CD8-positive, alpha-beta memory T cell (primary cell): ENCODE measurements at regions not wholly inside any gene's neighbourhood (a gene's known extent, or its start where the extent isn't known, plus 50 kb on each side); places are given as distances from the start of the nearest gene placed in this dataset.

ENCODE experiments used
- CTCF ChIA-PET: fragments of 350-600 bp; sonication (Branson Sonifier 250); formaldehyde crosslinking; loops from one replicate; lab custom pipeline; 2021; ENCODE audit warnings: antibody characterized with exemption; lab: Charles Lee
- POLR2A ChIA-PET: fragments of 350-600 bp; sonication (Branson Sonifier 250); formaldehyde crosslinking; loops from one replicate; lab custom pipeline; 2021; ENCODE audit warnings: antibody characterized with exemption; lab: Charles Lee
- DNase-seq, 5 donors: peaks; one replicate each; pipeline versions ENCODE4 v3.0.0 to v3.0.0-alpha.2; 2020 to 2022; ENCODE audit warnings: mixed read lengths in 1 of 5
- H3K27ac ChIP-seq: one replicate; pipeline ENCODE4 v1.7.0; 2013; ENCODE audit warnings: low read depth, mild to moderate bottlenecking, low read length, moderate library complexity
- H3K27me3 ChIP-seq: 2 replicates; pipeline ENCODE4 v1.7.0; 2013; ENCODE audit warnings: low read length, mild to moderate bottlenecking; ENCODE audit not compliant: insufficient read depth, poor library complexity, severe bottlenecking
- H3K36me3 ChIP-seq: 2 replicates; pipeline ENCODE4 v1.7.0; 2013; ENCODE audit warnings: mild to moderate bottlenecking, low read length, moderate library complexity; ENCODE audit not compliant: insufficient read depth
- H3K4me1 ChIP-seq: 2 replicates; pipeline ENCODE4 v1.7.0; 2013; ENCODE audit warnings: mild to moderate bottlenecking, low read length, moderate library complexity; ENCODE audit not compliant: insufficient read depth
- H3K4me3 ChIP-seq: 2 replicates; pipeline ENCODE4 v1.7.0; 2013; ENCODE audit warnings: mild to moderate bottlenecking, low read length
- H3K9me3 ChIP-seq: 2 replicates; pipeline ENCODE4 v1.7.0; 2013; ENCODE audit warnings: mild to moderate bottlenecking, low read length
- H3K27ac Mint-ChIP-seq, 8 donors: one replicate each; pipeline ENCODE4 v1.8.0; 2020 to 2021; ENCODE audit warnings: mixed read lengths in 8 of 8, mild to moderate bottlenecking in 6 of 8, inconsistent platforms in 3 of 8, moderate library complexity in 3 of 8
- H3K27me3 Mint-ChIP-seq, 2 donors: one replicate each; pipeline ENCODE4 v1.8.0; 2020 to 2021; ENCODE audit warnings: mixed read lengths in 2 of 2, mild to moderate bottlenecking in 1 of 2, moderate library complexity in 1 of 2
- H3K36me3 Mint-ChIP-seq, 3 donors: one replicate each; pipeline ENCODE4 v1.8.0; 2020 to 2021; ENCODE audit warnings: mixed read lengths in 3 of 3, inconsistent platforms in 1 of 3, mild to moderate bottlenecking in 1 of 3
- H3K4me1 Mint-ChIP-seq, 3 donors: one replicate each; pipeline ENCODE4 v1.8.0; 2020 to 2021; ENCODE audit warnings: mixed read lengths in 3 of 3, inconsistent platforms in 1 of 3, mild to moderate bottlenecking in 1 of 3
- H3K4me3 Mint-ChIP-seq, 7 donors: one replicate each; pipeline ENCODE4 v1.8.0; 2020 to 2021; ENCODE audit warnings: mixed read lengths in 7 of 7, mild to moderate bottlenecking in 6 of 7, moderate library complexity in 4 of 7, inconsistent platforms in 2 of 7
- H3K9me3 Mint-ChIP-seq, 5 donors: one replicate each; pipeline ENCODE4 v1.8.0; 2020 to 2022; ENCODE audit warnings: mixed read lengths in 5 of 5, mild to moderate bottlenecking in 3 of 5, moderate library complexity in 2 of 5, inconsistent platforms in 1 of 5

DNA sequence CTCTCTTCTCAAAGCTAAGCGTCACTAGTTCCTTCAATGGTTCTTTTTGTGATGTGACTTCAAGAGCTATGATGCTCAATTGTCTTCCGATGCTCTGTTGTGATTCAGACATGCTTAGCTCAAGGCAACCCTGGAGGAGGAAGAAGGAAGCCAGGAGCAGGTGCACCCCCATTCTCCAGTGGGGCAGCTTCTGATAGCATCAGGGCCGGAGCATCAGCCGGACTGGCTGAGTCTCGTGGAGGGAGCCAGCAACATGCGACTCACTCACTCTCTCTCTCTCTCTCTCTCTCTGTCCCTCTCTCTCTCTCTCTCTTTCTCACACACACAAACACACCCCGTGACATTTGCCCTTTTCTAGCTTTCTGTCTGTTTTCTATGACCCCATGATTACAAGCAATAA, 140.2 kb downstream of the HSD17B3 start:
- Mint-ChIP-seq H3K27ac (no peak overlapping the region), H3K9me3 (no peaks in the 10 kb centered on the region), H3K4me1 (peaks cover 11 to 17% (median 12%) of the 10 kb centered on the region in 3 donors), H3K36me3 (no peaks in the 10 kb centered on the region), H3K4me3 (no peak overlapping the region), H3K27me3 (peaks cover 5 to 9% of the 10 kb centered on the region in 2 donors)
- Histone ChIP-seq H3K9me3 (no peaks in the 10 kb centered on the region), H3K36me3 (no peaks in the 10 kb centered on the region), H3K27me3 (no peaks in the 10 kb centered on the region), H3K4me1 (peaks cover 7% of the 10 kb centered on the region), H3K27ac (no peak overlapping the region), H3K4me3 (no peak overlapping the region)
- CTCF ChIA-PET: no interaction called here
- POLR2A ChIA-PET: no interaction called here
- DNase-seq: no peak

DNA sequence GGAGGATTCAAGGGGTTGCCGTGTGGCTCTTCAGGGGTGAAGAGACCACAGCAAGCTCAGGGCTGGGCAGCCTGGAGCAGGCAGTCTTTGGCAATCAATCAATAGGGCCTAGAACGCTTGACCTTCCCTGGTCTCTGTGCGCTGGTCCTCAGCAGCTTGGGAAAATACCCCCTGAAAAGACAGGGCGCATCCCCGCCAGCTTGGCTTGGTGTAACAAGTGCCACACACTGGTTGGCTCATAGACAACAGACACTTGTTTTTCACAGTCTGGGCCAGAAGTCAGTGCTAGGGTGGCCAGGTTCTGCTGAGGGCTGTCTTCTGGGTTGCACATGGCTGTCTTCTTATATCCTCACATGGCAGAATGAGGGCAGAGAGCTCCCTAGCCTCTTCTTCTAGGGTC, 141.1 kb downstream of the HSD17B3 start:
- Mint-ChIP-seq H3K4me1 (peaks cover 11 to 17% (median 12%) of the 10 kb centered on the region in 3 donors), H3K36me3 (no peaks in the 10 kb centered on the region), H3K27ac (no peak overlapping the region), H3K27me3 (peaks cover 5 to 13% of the 10 kb centered on the region in 2 donors), H3K4me3 (peak overlapping the region in 1 of 7 donors; percentile 72), H3K9me3 (no peaks in the 10 kb centered on the region)
- H3K4me3 ChIP-seq: no peak overlapping the region
- H3K4me1 ChIP-seq: peaks cover 7% of the 10 kb centered on the region
- no peaks in the 10 kb centered on the region for H3K27me3 ChIP-seq
- CTCF ChIA-PET: no interaction called here
- no peak for DNase-seq
- no peaks in the 10 kb centered on the region for H3K36me3 ChIP-seq
- no peak overlapping the region for H3K27ac ChIP-seq
- H3K9me3 ChIP-seq: no peaks in the 10 kb centered on the region
- POLR2A ChIA-PET: no interaction called here

GRCh38 chr9:96160168-96160567, 141.8 kb downstream of the HSD17B3 start:
- Histone ChIP-seq H3K9me3 (no peaks in the 10 kb centered on the region), H3K36me3 (no peaks in the 10 kb centered on the region), H3K4me1 (peaks cover 7% of the 10 kb centered on the region), H3K27ac (no peak overlapping the region), H3K27me3 (no peaks in the 10 kb centered on the region), H3K4me3 (no peak overlapping the region)
- Mint-ChIP-seq H3K36me3 (no peaks in the 10 kb centered on the region), H3K9me3 (no peaks in the 10 kb centered on the region), H3K4me3 (no peak overlapping the region), H3K4me1 (peaks cover 11 to 17% (median 12%) of the 10 kb centered on the region in 3 donors), H3K27me3 (peaks cover 5 to 15% of the 10 kb centered on the region in 2 donors), H3K27ac (no peak overlapping the region)
- ChIA-PET POLR2A (no interaction called here), CTCF (interaction anchor here (1.8 kb wide), 1 partner anchor 9 kb away, joined by 5 read pairs; no protein-coding TSS in a partner anchor)
- no peak for DNase-seq

- no peaks in the 10 kb centered on the region for H3K9me3 Mint-ChIP-seq
- CTCF ChIA-PET: interaction anchor here (1.8 kb wide), 1 partner anchor 9 kb away, joined by 5 read pairs; no protein-coding TSS in a partner anchor
- H3K27me3 Mint-ChIP-seq: peaks cover 5 to 15% of the 10 kb centered on the region in 2 donors
- H3K36me3 Mint-ChIP-seq: no peaks in the 10 kb centered on the region
- peaks cover 11 to 17% (median 12%) of the 10 kb centered on the region in 3 donors for H3K4me1 Mint-ChIP-seq
- H3K36me3 ChIP-seq: no peaks in the 10 kb centered on the region
- no peak overlapping the region for H3K4me3 ChIP-seq
- no peaks in the 10 kb centered on the region for H3K27me3 ChIP-seq
- H3K4me3 Mint-ChIP-seq: no peak overlapping the region
- H3K4me1 ChIP-seq: peaks cover 7% of the 10 kb centered on the region
- no peaks in the 10 kb centered on the region for H3K9me3 ChIP-seq
- POLR2A ChIA-PET: no interaction called here
- no peak for DNase-seq
- no peak overlapping the region for H3K27ac ChIP-seq
- H3K27ac Mint-ChIP-seq: no peak overlapping the region
Measured at GRCh38 chr9:96159596-96159995, 142.4 kb downstream of the HSD17B3 start.

GRCh38 chr9:96158909-96159575, 142.9 kb downstream of the HSD17B3 start:
- Histone ChIP-seq H3K27me3 (no peaks in the 10 kb centered on the region), H3K27ac (no peak overlapping the region), H3K4me3 (no peak overlapping the region), H3K36me3 (no peaks in the 10 kb centered on the region), H3K4me1 (peaks cover 7% of the 10 kb centered on the region), H3K9me3 (no peaks in the 10 kb centered on the region)
- H3K9me3 Mint-ChIP-seq: no peaks in the 10 kb centered on the region
- POLR2A ChIA-PET: no interaction called here
- H3K4me1 Mint-ChIP-seq: peaks cover 11 to 17% (median 12%) of the 10 kb centered on the region in 3 donors
- no peak for DNase-seq
- peak overlapping the region in 2 of 7 donors; percentile 9 to 13 for H3K4me3 Mint-ChIP-seq
- no peaks in the 10 kb centered on the region for H3K36me3 Mint-ChIP-seq
- peaks cover 3 to 15% of the 10 kb centered on the region in 2 donors for H3K27me3 Mint-ChIP-seq
- CTCF ChIA-PET: interaction anchor here (1.8 kb wide), 1 partner anchor 8 kb away, joined by 5 read pairs; no protein-coding TSS in a partner anchor
- no peak overlapping the region for H3K27ac Mint-ChIP-seq

- peaks cover 11 to 17% (median 12%) of the 10 kb centered on the region in 3 donors for H3K4me1 Mint-ChIP-seq
- Histone ChIP-seq H3K27ac (no peak overlapping the region), H3K4me3 (no peak overlapping the region), H3K9me3 (no peaks in the 10 kb centered on the region), H3K27me3 (no peaks in the 10 kb centered on the region), H3K36me3 (no peaks in the 10 kb centered on the region), H3K4me1 (peaks cover 7% of the 10 kb centered on the region)
- ChIA-PET POLR2A (no interaction called here), CTCF (no interaction called here)
- peaks cover 0 to 10% of the 10 kb centered on the region in 2 donors for H3K27me3 Mint-ChIP-seq
- DNase-seq: no peak
- no peak overlapping the region for H3K27ac Mint-ChIP-seq
- no peaks in the 10 kb centered on the region for H3K9me3 Mint-ChIP-seq
- no peaks in the 10 kb centered on the region for H3K36me3 Mint-ChIP-seq
- no peak overlapping the region for H3K4me3 Mint-ChIP-seq
Measured at GRCh38 chr9:96158147-96158546, 143.8 kb downstream of the HSD17B3 start.

GRCh38 chr9:96157675-96158074, 144.3 kb downstream of the HSD17B3 start:
- Histone ChIP-seq H3K4me3 (no peak overlapping the region), H3K27ac (no peak overlapping the region), H3K27me3 (no peaks in the 10 kb centered on the region), H3K4me1 (peaks cover 7% of the 10 kb centered on the region), H3K9me3 (no peaks in the 10 kb centered on the region), H3K36me3 (no peaks in the 10 kb centered on the region)
- H3K4me3 Mint-ChIP-seq: no peak overlapping the region
- H3K4me1 Mint-ChIP-seq: peaks cover 11 to 17% (median 12%) of the 10 kb centered on the region in 3 donors
- ChIA-PET CTCF (no interaction called here), POLR2A (no interaction called here)
- DNase-seq: no peak
- H3K36me3 Mint-ChIP-seq: no peaks in the 10 kb centered on the region
- no peaks in the 10 kb centered on the region for H3K9me3 Mint-ChIP-seq
- peak overlapping the region in 2 of 8 donors; percentile 2 to 86 for H3K27ac Mint-ChIP-seq
- H3K27me3 Mint-ChIP-seq: peaks cover 3 to 12% of the 10 kb centered on the region in 2 donors

- POLR2A ChIA-PET: no interaction called here
Measured at GRCh38 chr9:96156171-96156974, 145.6 kb downstream of the HSD17B3 start.

More at GRCh38 chr9:96156171-96156974, 145.6 kb downstream of the HSD17B3 start:
- H3K4me1 Mint-ChIP-seq: peaks cover 11 to 17% (median 12%) of the 10 kb centered on the region in 3 donors
- no peaks in the 10 kb centered on the region for H3K9me3 Mint-ChIP-seq
- no peak overlapping the region for H3K4me3 Mint-ChIP-seq
- H3K27ac Mint-ChIP-seq: no peak overlapping the region
- Histone ChIP-seq H3K27me3 (no peaks in the 10 kb centered on the region), H3K36me3 (no peaks in the 10 kb centered on the region), H3K4me3 (no peak overlapping the region), H3K4me1 (peaks cover 7% of the 10 kb centered on the region), H3K9me3 (no peaks in the 10 kb centered on the region), H3K27ac (no peak overlapping the region)
- H3K27me3 Mint-ChIP-seq: peaks cover 4 to 15% of the 10 kb centered on the region in 2 donors
- DNase-seq: no peak
- H3K36me3 Mint-ChIP-seq: no peaks in the 10 kb centered on the region
- CTCF ChIA-PET: no interaction called here
